HCT116 (cell line): ENCODE measurements at regions not wholly inside any gene's neighbourhood (a gene's known extent, or its start where the extent isn't known, plus 50 kb on each side); places are given as distances from the start of the nearest gene placed in this dataset.
A peak's percentile ranks its signal among the peaks of the same experiment; 100 is the strongest.

Experiments
- ATAC-seq: fragments of 200-7000 bp; cut with Tn5 transposase; 2 replicates; pipeline ENCODE4 v1.9.1; 2020; ENCODE audit warnings: mild to moderate bottlenecking, moderate library complexity
- BruUV-seq: library from RNA; stranded (reverse); fragments of 400-500 nt; replicated peaks from 2 replicates; lab custom pipeline; 2021; lab: Mats Ljungman, UMichigan
- CTCF ChIA-PET: fragments of 300-600 bp; sonication (Branson Sonifier 250); formaldehyde crosslinking; loops from one replicate; lab custom pipeline; 2021; ENCODE audit warnings: antibody characterized with exemption; lab: Charles Lee
- POLR2A ChIA-PET: fragments of 300-600, 350-600 bp; sonication (Branson Sonifier 250); formaldehyde crosslinking; loops from one replicate; lab custom pipeline; 2021; ENCODE audit warnings: antibody characterized with exemption; lab: Charles Lee
- RAD21 ChIA-PET, 2 experiments: fragments of 300-600 bp; sonication (Branson Sonifier 250); formaldehyde crosslinking; loops; one replicate each; lab custom pipeline; 2023; ENCODE audit warnings: low total read pairs in 2 of 2; ENCODE audit not compliant: uncharacterized antibody in 2 of 2, unreplicated experiment in 2 of 2, low non-redundant PET in 1 of 2; lab: Charles Lee
- DNase-seq: peaks from one replicate; pipeline ENCODE4 v3.0.0-alpha.2; 2010; ENCODE audit warnings: low read depth, low spot score
- H2AFZ ChIP-seq: fragments of 200-600 bp; shearing (Covaris generic), sonication (generic); 2 replicates; pipeline ENCODE4 v1.6.1; 2017; ENCODE audit warnings: low read depth, mixed run types, mixed read lengths, antibody characterized with exemption, low read length; ENCODE audit not compliant: poor library complexity, severe bottlenecking
- H3K27ac ChIP-seq: 2 replicates; pipeline ENCODE4 v1.5.1; 2012; ENCODE audit warnings: low read depth, low read length
- H3K27me3 ChIP-seq: fragments of 200-600 bp; sonication (generic); 2 replicates; pipeline ENCODE4 v1.6.1; 2016; ENCODE audit warnings: mixed run types, low read length, mixed read lengths; ENCODE audit not compliant: insufficient read depth
- H3K36me3 ChIP-seq, 2 experiments: fragments of 200-500 bp in 1 of 2; fragments of 200-600 bp in 1 of 2; sonication (Bioruptor generic) in 1 of 2; sonication (generic) in 1 of 2; 2 replicates each; pipeline versions ENCODE4 v1.5.1 to v1.6.1; 2014 to 2016; ENCODE audit warnings: low read length in 2 of 2, inconsistent platforms in 1 of 2, mixed read lengths in 1 of 2, mixed run types in 1 of 2; ENCODE audit not compliant: insufficient read depth in 2 of 2, control insufficient read depth in 1 of 2
- H3K4me1 ChIP-seq, 2 experiments: fragments of 200-600 bp in 1 of 2; sonication (generic) in 1 of 2; 2 replicates each; pipeline versions ENCODE4 v1.5.1 to v1.6.1; 2012 to 2017; ENCODE audit warnings: low read length in 2 of 2, inconsistent platforms in 1 of 2, mild to moderate bottlenecking in 1 of 2, mixed read lengths in 1 of 2, mixed run types in 1 of 2, moderate library complexity in 1 of 2; ENCODE audit not compliant: insufficient read depth in 2 of 2, control insufficient read depth in 1 of 2
- H3K4me2 ChIP-seq: fragments of 200-600 bp; sonication (generic); 2 replicates; pipeline ENCODE4 v1.6.1; 2017; ENCODE audit warnings: mixed run types, low read length, mixed read lengths
- H3K4me3 ChIP-seq, 2 experiments: fragments of 200-600 bp in 1 of 2; sonication (generic) in 1 of 2; replicated peaks in 1 of 2; 2 replicates each; pipeline ENCODE4 v1.5.1; 2011 to 2016; ENCODE audit warnings: low read length in 2 of 2, control low read depth in 1 of 2, low read depth in 1 of 2, mild to moderate bottlenecking in 1 of 2, mixed read lengths in 1 of 2, mixed run types in 1 of 2
- H3K79me2 ChIP-seq: fragments of 200-600 bp; sonication (generic); 2 replicates; pipeline ENCODE4 v1.6.1; 2017; ENCODE audit warnings: mild to moderate bottlenecking, mixed run types, low read length, moderate library complexity, mixed read lengths; ENCODE audit not compliant: insufficient read depth
- H3K9ac ChIP-seq: fragments of 200-600 bp; sonication (generic); 2 replicates; pipeline ENCODE4 v1.6.1; 2016; ENCODE audit warnings: low read length, mixed read lengths
- H3K9me2 ChIP-seq: fragments of 200-600 bp; sonication (generic), shearing (Covaris generic); 2 replicates; pipeline ENCODE4 v1.6.1; 2017; ENCODE audit warnings: mixed run types, mild to moderate bottlenecking, moderate library complexity; ENCODE audit not compliant: insufficient read depth
- H3K9me3 ChIP-seq, 2 experiments: fragments of 200-500 bp in 1 of 2; fragments of 200-600 bp in 1 of 2; sonication (Bioruptor generic) in 1 of 2; sonication (generic) in 1 of 2; 2 replicates each; pipeline ENCODE4 v1.6.1; 2014 to 2017; ENCODE audit warnings: low read length in 2 of 2, mixed read lengths in 2 of 2, inconsistent platforms in 1 of 2, low read depth in 1 of 2, mild to moderate bottlenecking in 1 of 2, mixed run types in 1 of 2, moderate library complexity in 1 of 2; ENCODE audit not compliant: control insufficient read depth in 1 of 2, insufficient read depth in 1 of 2
- H4K20me1 ChIP-seq: fragments of 200-600 bp; sonication (generic), shearing (Covaris generic); 2 replicates; pipeline ENCODE4 v1.6.1; 2017; ENCODE audit warnings: mixed run types, mild to moderate bottlenecking, moderate library complexity; ENCODE audit not compliant: insufficient read depth
- ATF3 ChIP-seq: IDR thresholded peaks from 2 replicates; pipeline ENCODE4 v1.6.1; 2012
- CBX3 ChIP-seq: IDR thresholded peaks from 2 replicates; pipeline ENCODE4 v1.6.1; 2012; ENCODE audit warnings: low read depth
- CTCF ChIP-seq, 3 experiments: fragments of 200-600 bp in 1 of 3; sonication (generic) in 1 of 3; IDR thresholded peaks in 2 of 3; conservative IDR thresholded peaks in 1 of 3; 2 replicates each; pipeline ENCODE4 v1.5.1; 2012 to 2017; ENCODE audit warnings: low read depth in 2 of 3, low read length in 2 of 3, antibody characterized with exemption in 1 of 3, borderline replicate concordance in 1 of 3, control low read depth in 1 of 3, mild to moderate bottlenecking in 1 of 3, mixed read lengths in 1 of 3, mixed run types in 1 of 3, moderate library complexity in 1 of 3; ENCODE audit not compliant: insufficient read depth in 1 of 3
- MAX ChIP-seq: IDR thresholded peaks from 2 replicates; pipeline ENCODE4 v1.6.1; 2012
- RAD21 ChIP-seq: IDR thresholded peaks from 2 replicates; pipeline ENCODE4 v1.6.1; 2012; ENCODE audit warnings: low read depth, mild to moderate bottlenecking
- TCF7L2 ChIP-seq: IDR thresholded peaks from 2 replicates; pipeline ENCODE4 v1.7.0; 2011; ENCODE audit warnings: borderline replicate concordance, inconsistent platforms; ENCODE audit not compliant: insufficient read depth, insufficient read length; ENCODE audit errors: extremely low read depth
- YY1 ChIP-seq: IDR thresholded peaks from 2 replicates; pipeline ENCODE4 v1.6.1; 2011; ENCODE audit warnings: low read length, low read depth, moderate library complexity, mild to moderate bottlenecking; ENCODE audit not compliant: insufficient replicate concordance; ENCODE audit errors: extremely low read depth
- ZBTB33 ChIP-seq: IDR thresholded peaks from 2 replicates; pipeline ENCODE4 v1.6.1; 2011; ENCODE audit warnings: mild to moderate bottlenecking, low read length, moderate library complexity; ENCODE audit not compliant: insufficient replicate concordance; ENCODE audit errors: extremely low read depth
- intact Hi-C: fragments of 100-400 bp; cut with micrococcal nuclease; formaldehyde crosslinking; loops from 2 replicates; pipeline ENCODE4 v1.10.0; 2022

- H3K4me1 ChIP-seq: no peaks in the 10 kb centered on the region
- H4K20me1 ChIP-seq: no peaks in the 10 kb centered on the region
- intact Hi-C loops: loop anchor here (2.0 to 5.0 kb wide), 2 partner anchors 622 to 758 kb away; no protein-coding TSS in a partner anchor
- ChIA-PET POLR2A (no interaction called here), RAD21 (no interaction called here), CTCF (interaction anchor here (1.2 kb wide), 1 partner anchor 17 kb away, joined by 4 read pairs; no protein-coding TSS in a partner anchor)
- no peak overlapping the region for H3K27ac ChIP-seq
- H3K4me2 ChIP-seq: no peak overlapping the region
- no peaks in the 10 kb centered on the region for H3K36me3 ChIP-seq
- H3K27me3 ChIP-seq: no peaks in the 10 kb centered on the region
- H2AFZ ChIP-seq: no peak overlapping the region
- TF ChIP-seq CBX3 (no peak), RAD21 (0 out of 2 replicates have a peak, but pooled peaks have one; percentile 6), CTCF (IDR thresholded peaks at IDR 0.05 in 2 of 3, conservative IDR thresholded peaks at IDR 0.05 in 1 of 3; ENCODE audit: borderline replicate concordance in 1 of 3, insufficient read depth in 1 of 3, low read depth in 2 of 3, low read length in 2 of 3) (peak in 2 of 3 experiments; percentile 53 to 58; a peak in 4 of 6 replicates)
- ATAC-seq (no peak), DNase-seq (no peak)
- no peaks in the 10 kb centered on the region for H3K9me3 ChIP-seq
- no peaks in the 10 kb centered on the region for H3K79me2 ChIP-seq
- no peaks in the 10 kb centered on the region for H3K9me2 ChIP-seq
- no peak overlapping the region for H3K4me3 ChIP-seq
- no peak overlapping the region for H3K9ac ChIP-seq
- no TSS peak for BruUV-seq
Observed at GRCh38 chr20:24160563-24161281, 172.1 kb upstream of the GGTLC1 start.

GRCh38 chr20:24158281-24158680 lies 169.7 kb upstream of the GGTLC1 start:
- Histone ChIP-seq H2AFZ (no peak overlapping the region), H4K20me1 (no peaks in the 10 kb centered on the region), H3K9me3 (no peaks in the 10 kb centered on the region), H3K79me2 (no peaks in the 10 kb centered on the region), H3K27me3 (no peaks in the 10 kb centered on the region), H3K4me1 (no peaks in the 10 kb centered on the region), H3K27ac (no peak overlapping the region), H3K9me2 (no peaks in the 10 kb centered on the region), H3K4me2 (no peak overlapping the region), H3K9ac (no peak overlapping the region), H3K36me3 (no peaks in the 10 kb centered on the region), H3K4me3 (no peak overlapping the region)
- no peak for TF ChIP-seq ZBTB33
- no peak for TF ChIP-seq TCF7L2
- TF ChIP-seq YY1: no peak
- TF ChIP-seq MAX: no peak
- no peak for TF ChIP-seq ATF3
- intact Hi-C loops: no loop called here
- ChIA-PET POLR2A (no interaction called here), RAD21 (no interaction called here), CTCF (no interaction called here)
- no TSS peak for BruUV-seq
- DNase-seq (no peak), ATAC-seq (no peak)
